ENCODE measurements at regions not wholly inside any gene's neighbourhood (a gene's known extent, or its start where the extent isn't known, plus 50 kb on each side); places are given as distances from the start of the nearest gene placed in this dataset.

GRCh38 chr3:28104896-28105534 lies 136.4 kb upstream of the CMC1 start:
- WGBS = 87% methylated on average over 11 of the region's 11 CpGs

GRCh38 chr3:28109829-28110228 lies 131.6 kb upstream of the CMC1 start:
- no peaks in the 10 kb centered on the region for H3K27me3 ChIP-seq (ENCODE audit: control insufficient read depth in 4 of 4, insufficient read depth in 4 of 4, low read length in 3 of 4)
- no peak for TF ChIP-seq TAF1 (conservative IDR thresholded peaks at IDR 0.05)
- no peak for TF ChIP-seq NR2F2 (IDR thresholded peaks at IDR 0.05)
- TF ChIP-seq CTCF (IDR thresholded peaks at IDR 0.05; ENCODE audit: low read depth, low read length, missing input control) = no peak
- TF ChIP-seq, protein P1, sequence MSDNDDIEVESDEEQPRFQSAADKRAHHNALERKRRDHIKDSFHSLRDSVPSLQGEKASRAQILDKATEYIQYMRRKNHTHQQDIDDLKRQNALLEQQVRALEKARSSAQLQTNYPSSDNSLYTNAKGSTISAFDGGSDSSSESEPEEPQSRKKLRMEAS (IDR thresholded peaks at IDR 0.05) = no peak
- no peak for TF ChIP-seq FOXA1 (IDR thresholded peaks at IDR 0.05)
- no peak for TF ChIP-seq GABPA (IDR thresholded peaks at IDR 0.05 in 1 of 2, conservative IDR thresholded peaks at IDR 0.05 in 1 of 2)
- no peak for TF ChIP-seq SP1 (IDR thresholded peaks at IDR 0.05)
- TF ChIP-seq RXRA (IDR thresholded peaks at IDR 0.05) = no peak
- TF ChIP-seq, protein P2, sequence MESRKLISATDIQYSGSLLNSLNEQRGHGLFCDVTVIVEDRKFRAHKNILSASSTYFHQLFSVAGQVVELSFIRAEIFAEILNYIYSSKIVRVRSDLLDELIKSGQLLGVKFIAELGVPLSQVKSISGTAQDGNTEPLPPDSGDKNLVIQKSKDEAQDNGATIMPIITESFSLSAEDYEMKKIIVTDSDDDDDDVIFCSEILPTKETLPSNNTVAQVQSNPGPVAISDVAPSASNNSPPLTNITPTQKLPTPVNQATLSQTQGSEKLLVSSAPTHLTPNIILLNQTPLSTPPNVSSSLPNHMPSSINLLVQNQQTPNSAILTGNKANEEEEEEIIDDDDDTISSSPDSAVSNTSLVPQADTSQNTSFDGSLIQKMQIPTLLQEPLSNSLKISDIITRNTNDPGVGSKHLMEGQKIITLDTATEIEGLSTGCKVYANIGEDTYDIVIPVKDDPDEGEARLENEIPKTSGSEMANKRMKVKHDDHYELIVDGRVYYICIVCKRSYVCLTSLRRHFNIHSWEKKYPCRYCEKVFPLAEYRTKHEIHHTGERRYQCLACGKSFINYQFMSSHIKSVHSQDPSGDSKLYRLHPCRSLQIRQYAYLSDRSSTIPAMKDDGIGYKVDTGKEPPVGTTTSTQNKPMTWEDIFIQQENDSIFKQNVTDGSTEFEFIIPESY (IDR thresholded peaks at IDR 0.05) = no peak
- TF ChIP-seq, protein P3, sequence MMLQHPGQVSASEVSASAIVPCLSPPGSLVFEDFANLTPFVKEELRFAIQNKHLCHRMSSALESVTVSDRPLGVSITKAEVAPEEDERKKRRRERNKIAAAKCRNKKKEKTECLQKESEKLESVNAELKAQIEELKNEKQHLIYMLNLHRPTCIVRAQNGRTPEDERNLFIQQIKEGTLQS (IDR thresholded peaks at IDR 0.05) = no peak
- no peaks in the 10 kb centered on the region for H3K36me3 ChIP-seq (ENCODE audit: control insufficient read depth in 4 of 4, insufficient read depth in 3 of 4, low read depth in 1 of 4, low read length in 3 of 4)
- WGBS = 66% methylated on average over 2 of the region's 2 CpGs
- no peak for DNase-seq (ENCODE audit: low spot score)
- no peaks in the 10 kb centered on the region for H3K4me1 ChIP-seq (ENCODE audit: control insufficient read depth in 4 of 4, insufficient read depth in 4 of 4, low read length in 3 of 4)
- no peak overlapping the region for H3K9ac ChIP-seq (ENCODE audit: low read depth in 1 of 2, low read length in 2 of 2)
- H3K4me3 ChIP-seq (ENCODE audit: low read depth in 1 of 3, low read length in 3 of 3) = no peak overlapping the region
- no peaks in the 10 kb centered on the region for H3K9me3 ChIP-seq (ENCODE audit: control insufficient read depth in 4 of 4, low read length in 3 of 4)
- H3K27ac ChIP-seq (ENCODE audit: low read depth in 1 of 2, low read length in 2 of 2) = no peak overlapping the region

More at GRCh38 chr3:28104896-28105534, 136.4 kb upstream of the CMC1 start:
- no peak for TF ChIP-seq NR2F2 (IDR thresholded peaks at IDR 0.05)
- TF ChIP-seq RAD21 (IDR thresholded peaks at IDR 0.05) = no peak
- Histone ChIP-seq H3K27ac (ENCODE audit: low read depth in 1 of 2, low read length in 2 of 2) (no peak overlapping the region), H3K9me3 (ENCODE audit: control insufficient read depth in 4 of 4, low read length in 3 of 4) (peaks cover 0 to 8% (median 0%) of the 10 kb centered on the region in 4 donors), H3K4me3 (ENCODE audit: low read depth in 1 of 3, low read length in 3 of 3) (no peak overlapping the region), H3K4me1 (ENCODE audit: control insufficient read depth in 4 of 4, insufficient read depth in 4 of 4, low read length in 3 of 4) (no peaks in the 10 kb centered on the region), H3K27me3 (ENCODE audit: control insufficient read depth in 4 of 4, insufficient read depth in 4 of 4, low read length in 3 of 4) (no peaks in the 10 kb centered on the region), H3K9ac (ENCODE audit: low read depth in 1 of 2, low read length in 2 of 2) (no peak overlapping the region), H3K36me3 (ENCODE audit: control insufficient read depth in 4 of 4, insufficient read depth in 3 of 4, low read depth in 1 of 4, low read length in 3 of 4) (no peaks in the 10 kb centered on the region)
- no peak for DNase-seq (ENCODE audit: low spot score)

DNA sequence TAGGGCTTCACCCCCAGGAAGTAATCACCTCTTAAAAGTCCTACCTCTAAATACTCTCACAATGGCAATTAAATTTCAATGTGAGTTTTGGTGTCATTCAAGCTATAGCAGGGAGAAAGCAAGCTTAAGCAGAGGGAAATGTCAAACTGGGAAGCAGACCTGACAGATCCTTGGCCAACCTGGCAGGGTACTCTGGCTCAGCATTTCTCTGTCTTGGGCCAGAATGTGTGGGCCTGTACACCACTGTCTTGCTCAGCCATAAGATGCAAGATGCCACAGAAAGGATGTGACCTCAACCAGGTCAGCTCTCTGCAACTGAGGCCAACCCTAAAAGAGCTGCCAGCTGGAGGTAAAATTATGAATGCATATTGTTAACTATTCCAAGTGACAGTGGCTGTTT lies 130.6 kb upstream of the CMC1 start:
- DNase-seq (ENCODE audit: low spot score) = no peak
- Histone ChIP-seq H3K4me3 (ENCODE audit: low read depth in 1 of 3, low read length in 3 of 3) (no peak overlapping the region), H3K27me3 (ENCODE audit: control insufficient read depth in 4 of 4, insufficient read depth in 4 of 4, low read length in 3 of 4) (no peaks in the 10 kb centered on the region)
- TF ChIP-seq HNF4A (conservative IDR thresholded peaks at IDR 0.05) = no peak
- no peak for TF ChIP-seq YY1 (IDR thresholded peaks at IDR 0.05)
- no peak for TF ChIP-seq HNF4G (IDR thresholded peaks at IDR 0.05)
- TF ChIP-seq TAF1 (conservative IDR thresholded peaks at IDR 0.05) = no peak
- TF ChIP-seq, protein P4, sequence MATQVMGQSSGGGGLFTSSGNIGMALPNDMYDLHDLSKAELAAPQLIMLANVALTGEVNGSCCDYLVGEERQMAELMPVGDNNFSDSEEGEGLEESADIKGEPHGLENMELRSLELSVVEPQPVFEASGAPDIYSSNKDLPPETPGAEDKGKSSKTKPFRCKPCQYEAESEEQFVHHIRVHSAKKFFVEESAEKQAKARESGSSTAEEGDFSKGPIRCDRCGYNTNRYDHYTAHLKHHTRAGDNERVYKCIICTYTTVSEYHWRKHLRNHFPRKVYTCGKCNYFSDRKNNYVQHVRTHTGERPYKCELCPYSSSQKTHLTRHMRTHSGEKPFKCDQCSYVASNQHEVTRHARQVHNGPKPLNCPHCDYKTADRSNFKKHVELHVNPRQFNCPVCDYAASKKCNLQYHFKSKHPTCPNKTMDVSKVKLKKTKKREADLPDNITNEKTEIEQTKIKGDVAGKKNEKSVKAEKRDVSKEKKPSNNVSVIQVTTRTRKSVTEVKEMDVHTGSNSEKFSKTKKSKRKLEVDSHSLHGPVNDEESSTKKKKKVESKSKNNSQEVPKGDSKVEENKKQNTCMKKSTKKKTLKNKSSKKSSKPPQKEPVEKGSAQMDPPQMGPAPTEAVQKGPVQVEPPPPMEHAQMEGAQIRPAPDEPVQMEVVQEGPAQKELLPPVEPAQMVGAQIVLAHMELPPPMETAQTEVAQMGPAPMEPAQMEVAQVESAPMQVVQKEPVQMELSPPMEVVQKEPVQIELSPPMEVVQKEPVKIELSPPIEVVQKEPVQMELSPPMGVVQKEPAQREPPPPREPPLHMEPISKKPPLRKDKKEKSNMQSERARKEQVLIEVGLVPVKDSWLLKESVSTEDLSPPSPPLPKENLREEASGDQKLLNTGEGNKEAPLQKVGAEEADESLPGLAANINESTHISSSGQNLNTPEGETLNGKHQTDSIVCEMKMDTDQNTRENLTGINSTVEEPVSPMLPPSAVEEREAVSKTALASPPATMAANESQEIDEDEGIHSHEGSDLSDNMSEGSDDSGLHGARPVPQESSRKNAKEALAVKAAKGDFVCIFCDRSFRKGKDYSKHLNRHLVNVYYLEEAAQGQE (IDR thresholded peaks at IDR 0.05) = no peak
- no peak for TF ChIP-seq JUND (IDR thresholded peaks at IDR 0.05)
- TF ChIP-seq, protein P3 (IDR thresholded peaks at IDR 0.05) = no peak
- TF ChIP-seq FOXA2 (IDR thresholded peaks at IDR 0.05) = no peak
- no peak for TF ChIP-seq GABPA (IDR thresholded peaks at IDR 0.05 in 1 of 2, conservative IDR thresholded peaks at IDR 0.05 in 1 of 2)
- TF ChIP-seq RAD21 (IDR thresholded peaks at IDR 0.05) = no peak
- no peak for TF ChIP-seq SP1 (IDR thresholded peaks at IDR 0.05)
- TF ChIP-seq, protein P2 (IDR thresholded peaks at IDR 0.05) = no peak
- TF ChIP-seq NR2F2 (IDR thresholded peaks at IDR 0.05) = no peak

More for the DNA sequence above, 130.6 kb upstream of the CMC1 start:
- no peaks in the 10 kb centered on the region for H3K9me3 ChIP-seq (ENCODE audit: control insufficient read depth in 4 of 4, low read length in 3 of 4)
- no peaks in the 10 kb centered on the region for H3K4me1 ChIP-seq (ENCODE audit: control insufficient read depth in 4 of 4, insufficient read depth in 4 of 4, low read length in 3 of 4)
- H3K9ac ChIP-seq (ENCODE audit: low read depth in 1 of 2, low read length in 2 of 2) = no peak overlapping the region
- no peaks in the 10 kb centered on the region for H3K36me3 ChIP-seq (ENCODE audit: control insufficient read depth in 4 of 4, insufficient read depth in 3 of 4, low read depth in 1 of 4, low read length in 3 of 4)
- H3K27ac ChIP-seq (ENCODE audit: low read depth in 1 of 2, low read length in 2 of 2) = no peak overlapping the region
